Non-pigmented ciliary epithelial cell (primary cell): ENCODE measurements at regions not wholly inside any gene's neighbourhood (a gene's known extent, or its start where the extent isn't known, plus 50 kb on each side); places are given as distances from the start of the nearest gene placed in this dataset.
A peak's percentile ranks its signal among the peaks of the same experiment; 100 is the strongest.
"Not testable (repeated sequence)": the region's sequence is repeated elsewhere in the genome, so short reads cannot be mapped to it uniquely, and the experiment has no call there.

ENCODE experiments used
- DNase-seq: peaks from one replicate; pipeline ENCODE4 v3.0.0-alpha.2; 2010; ENCODE audit warnings: low read depth

DNA sequence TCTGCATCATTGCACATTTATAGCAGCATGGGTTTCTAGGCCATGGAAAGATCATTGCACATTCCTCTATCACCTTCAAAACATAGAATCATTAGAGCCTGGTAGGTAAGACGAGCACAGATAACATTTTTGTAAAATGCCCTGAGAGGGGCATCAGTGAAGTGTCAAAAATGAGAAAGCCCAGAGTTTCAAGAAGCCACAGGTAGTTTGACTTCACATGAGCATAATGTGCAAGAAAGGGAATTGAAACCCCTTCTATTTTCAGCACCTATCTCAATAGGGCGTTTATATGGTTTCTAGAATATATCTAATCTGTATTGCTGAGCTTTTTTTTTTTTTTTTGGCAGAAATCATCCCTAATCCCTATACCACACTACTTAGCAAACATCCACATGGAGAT, 2441.7 kb downstream of the ARAP2 start:
- no peak for DNase-seq

- DNase-seq = no peak
Observed at GRCh38 chr4:33825685-33826084, 2418.6 kb downstream of the ARAP2 start.

DNA sequence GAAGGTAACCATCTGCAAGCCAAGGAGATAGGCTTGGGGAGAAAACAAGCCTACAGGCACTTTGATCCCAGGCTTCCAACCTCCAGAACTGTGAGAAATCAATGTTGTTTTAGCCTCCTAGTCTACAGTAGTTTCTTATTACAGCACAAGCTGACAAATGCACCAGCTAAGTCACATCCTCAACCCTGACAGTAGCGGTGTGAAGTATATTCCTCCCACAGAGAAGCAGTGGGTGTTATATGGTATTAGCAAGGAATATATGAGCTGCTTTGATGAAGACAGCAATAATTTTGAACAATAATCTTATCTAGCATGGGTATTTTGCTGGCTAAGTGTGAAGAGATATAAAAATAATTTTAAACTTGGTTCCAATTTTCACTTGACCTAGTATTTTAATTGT, 2415.0 kb downstream of the ARAP2 start:
- not testable (repeated sequence) for DNase-seq

- DNase-seq = no peak
Observed at GRCh38 chr4:33831442-33832066, 2412.8 kb downstream of the ARAP2 start.

- DNase-seq = peak; percentile 62
Observed at GRCh38 chr4:33835764-33836163, 2408.6 kb downstream of the ARAP2 start.

DNA sequence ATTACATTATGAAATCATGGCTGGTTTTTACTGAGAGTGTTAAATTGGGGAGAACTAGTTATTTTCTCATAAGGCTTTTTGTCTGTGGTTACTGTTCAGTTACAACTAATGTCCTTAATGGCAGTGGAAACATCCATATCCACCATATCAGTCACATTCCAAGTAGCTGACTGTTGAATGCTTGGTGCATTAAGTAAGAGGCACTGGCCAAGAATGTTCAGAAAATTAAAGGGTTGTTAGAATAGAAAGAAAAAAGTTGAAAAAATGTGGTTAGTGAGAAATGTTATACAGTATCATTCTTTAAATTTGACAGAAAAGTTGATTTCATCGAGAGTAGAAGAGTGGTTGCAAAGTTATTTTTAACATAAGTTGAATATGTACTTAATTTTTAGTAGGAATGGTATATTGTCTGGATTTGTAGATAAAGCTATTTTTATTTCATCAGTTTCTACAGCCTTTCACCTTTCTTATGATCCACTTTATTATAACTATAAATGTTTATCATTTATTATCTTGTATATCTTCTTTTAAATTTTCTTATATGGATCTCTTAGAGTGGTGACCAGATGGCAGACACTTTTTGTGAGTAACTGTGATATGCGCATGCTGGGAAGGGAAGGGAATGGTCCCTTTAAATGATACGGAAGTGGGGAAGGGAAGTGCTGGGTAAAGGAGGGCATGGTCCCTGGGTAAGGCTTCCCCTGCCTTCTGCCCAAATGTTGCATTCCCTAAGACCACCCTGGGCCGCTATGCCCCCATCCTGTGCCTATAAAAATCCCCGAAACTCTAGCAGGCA, 2407.1 kb downstream of the ARAP2 start:
- DNase-seq = peak; percentile 45

DNA sequence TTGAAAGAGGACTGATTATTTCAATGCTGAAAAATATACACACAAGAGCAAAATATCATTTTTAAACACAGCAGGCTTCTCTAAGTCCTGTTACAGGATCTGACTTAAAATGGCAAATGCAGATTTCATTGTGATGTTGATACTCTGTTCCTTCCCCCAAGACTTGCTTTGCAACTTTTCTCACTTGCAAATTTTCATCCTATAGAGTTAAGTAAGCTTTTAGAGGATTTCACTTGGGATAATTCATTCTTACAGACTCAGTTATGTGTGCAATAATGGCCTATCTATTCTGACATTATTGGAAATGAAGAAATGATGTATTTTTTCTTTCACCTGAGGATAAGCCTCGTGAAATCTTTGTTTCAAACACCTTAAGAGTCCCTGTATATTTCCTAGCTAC, 2403.2 kb downstream of the ARAP2 start:
- no peak for DNase-seq

- peak; percentile 54 for DNase-seq
Observed at GRCh38 chr4:33850371-33850902, 2393.9 kb downstream of the ARAP2 start.

DNA sequence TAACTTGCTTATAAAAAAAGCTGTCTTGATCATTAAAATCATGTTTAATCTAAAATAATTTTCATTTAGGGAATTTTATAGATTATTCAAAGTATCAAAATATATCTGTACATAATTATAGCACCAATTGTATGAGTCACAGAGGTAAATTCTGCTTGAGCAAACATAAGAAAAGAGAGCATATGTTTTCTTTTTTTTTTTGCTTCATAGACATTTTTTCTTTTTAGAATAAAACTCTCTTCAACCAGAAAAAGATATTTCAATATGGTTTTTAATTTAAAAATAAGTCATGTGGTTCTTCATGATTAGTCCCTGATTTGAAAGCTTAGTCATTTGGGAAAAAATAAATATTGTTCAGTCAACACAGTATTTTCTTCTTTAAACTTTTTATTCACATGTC, 2390.6 kb downstream of the ARAP2 start:
- not testable (repeated sequence) for DNase-seq

GRCh38 chr4:33864290-33864859, 2379.9 kb downstream of the ARAP2 start:
- no peak for DNase-seq

- no peak for DNase-seq
Observed at GRCh38 chr4:33873791-33874190, 2370.5 kb downstream of the ARAP2 start.

- no peak for DNase-seq
Observed at GRCh38 chr4:33878710-33879109, 2365.6 kb downstream of the ARAP2 start.

GRCh38 chr4:33881176-33881575, 2363.1 kb downstream of the ARAP2 start:
- DNase-seq = no peak

- peak; percentile 8 for DNase-seq
Observed at GRCh38 chr4:33882246-33882990, 2361.9 kb downstream of the ARAP2 start.

- DNase-seq = no peak
Observed at GRCh38 chr4:33883111-33883510, 2361.2 kb downstream of the ARAP2 start.

GRCh38 chr4:33886356-33886755, 2358.0 kb downstream of the ARAP2 start:
- DNase-seq = no peak

- DNase-seq = no peak
Observed at GRCh38 chr4:33890841-33891240, 2353.5 kb downstream of the ARAP2 start.

- no peak for DNase-seq
Observed at GRCh38 chr4:33911959-33912358, 2332.4 kb downstream of the ARAP2 start.

DNA sequence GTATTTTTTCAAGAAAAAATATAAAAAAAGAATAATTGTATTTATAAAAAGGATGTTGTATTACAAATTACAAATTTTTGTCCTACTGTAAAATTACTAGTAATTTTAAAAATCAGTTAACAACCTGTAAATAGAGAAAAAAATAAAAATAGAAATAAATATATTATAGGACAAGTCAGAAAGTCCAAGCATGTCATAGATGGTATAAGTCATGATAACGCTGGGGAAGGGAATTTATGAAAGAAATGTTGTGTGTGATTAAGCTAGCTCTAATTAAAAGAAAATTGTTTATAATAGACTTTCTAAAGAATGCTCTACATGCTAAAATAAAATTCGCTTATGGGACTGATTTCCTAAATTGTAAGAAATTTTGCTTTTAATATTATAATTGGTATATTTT, 2329.9 kb downstream of the ARAP2 start:
- DNase-seq = no peak

GRCh38 chr4:33923469-33923868, 2320.8 kb downstream of the ARAP2 start:
- no peak for DNase-seq

GRCh38 chr4:33924239-33924638, 2320.1 kb downstream of the ARAP2 start:
- DNase-seq = peak; percentile 60

GRCh38 chr4:33924811-33925210, 2319.5 kb downstream of the ARAP2 start:
- no peak for DNase-seq
